ENCODE measurements at regions not wholly inside any gene's neighbourhood (a gene's known extent, or its start where the extent isn't known, plus 50 kb on each side); places are given as distances from the start of the nearest gene placed in this dataset.
"Not testable (repeated sequence)": the region's sequence is repeated elsewhere in the genome, so short reads cannot be mapped to it uniquely, and the experiment has no call there.

GRCh38 chr12:28035500-28035899 lies 63.0 kb upstream of the PTHLH start:
- no peaks in the 10 kb centered on the region for H3F3A ChIP-seq (ENCODE audit: low read depth)
- peaks cover 5% of the 10 kb centered on the region for H3K4me1 ChIP-seq (ENCODE audit: insufficient read depth, low read length, poor library complexity, severe bottlenecking)
- H3K9me2 ChIP-seq (replicated peaks; ENCODE audit: low read depth, low read length) = no peaks in the 10 kb centered on the region
- no peak overlapping the region for H2AFZ ChIP-seq (ENCODE audit: low read length)
- no peaks in the 10 kb centered on the region for H3K79me2 ChIP-seq (ENCODE audit: insufficient read depth, low read length)
- no peaks in the 10 kb centered on the region for H3K9me3 ChIP-seq (ENCODE audit: insufficient read depth, low read depth, low read length)
- H4K20me1 ChIP-seq (ENCODE audit: insufficient read depth, low read length, poor library complexity, severe bottlenecking) = no peaks in the 10 kb centered on the region
- no peak overlapping the region for H3K4me3 ChIP-seq (ENCODE audit: low read length, poor library complexity, severe bottlenecking)
- H3K4me2 ChIP-seq (ENCODE audit: low read depth, low read length, poor library complexity, severe bottlenecking) = no peak overlapping the region
- TF ChIP-seq EZH2phosphoT487 (IDR thresholded peaks at IDR 0.05; ENCODE audit: borderline replicate concordance) (no peak), CTCF (conservative IDR thresholded peaks at IDR 0.05; ENCODE audit: low read length) (no peak)
- H3K9ac ChIP-seq (ENCODE audit: low read depth, low read length, poor library complexity, severe bottlenecking) = no peak overlapping the region
- no peaks in the 10 kb centered on the region for H3K36me3 ChIP-seq (ENCODE audit: insufficient read depth, low read length)
- no peaks in the 10 kb centered on the region for H3K27me3 ChIP-seq (ENCODE audit: insufficient read depth, low read length, poor library complexity, severe bottlenecking)

GRCh38 chr12:28036940-28037339 lies 64.4 kb upstream of the PTHLH start:
- Histone ChIP-seq H3K79me2 (ENCODE audit: insufficient read depth, low read length) (no peaks in the 10 kb centered on the region), H2AFZ (ENCODE audit: low read length) (no peak overlapping the region; the same call in 1 of the 2 replicates), H3K9me2 (replicated peaks; ENCODE audit: low read depth, low read length) (no peaks in the 10 kb centered on the region), H3K9me3 (ENCODE audit: insufficient read depth, low read depth, low read length) (no peaks in the 10 kb centered on the region), H3K4me3 (ENCODE audit: low read length, poor library complexity, severe bottlenecking) (no peak overlapping the region), H3K4me1 (ENCODE audit: insufficient read depth, low read length, poor library complexity, severe bottlenecking) (peaks cover 5% of the 10 kb centered on the region), H3K27me3 (ENCODE audit: insufficient read depth, low read length, poor library complexity, severe bottlenecking) (no peaks in the 10 kb centered on the region), H3F3A (ENCODE audit: low read depth) (no peaks in the 10 kb centered on the region), H4K20me1 (ENCODE audit: insufficient read depth, low read length, poor library complexity, severe bottlenecking) (no peaks in the 10 kb centered on the region), H3K36me3 (ENCODE audit: insufficient read depth, low read length) (no peaks in the 10 kb centered on the region), H3K9ac (ENCODE audit: low read depth, low read length, poor library complexity, severe bottlenecking) (no peak overlapping the region), H3K4me2 (ENCODE audit: low read depth, low read length, poor library complexity, severe bottlenecking) (no peak overlapping the region)
- no peak for TF ChIP-seq CTCF (conservative IDR thresholded peaks at IDR 0.05; ENCODE audit: low read length)
- TF ChIP-seq EZH2phosphoT487 (IDR thresholded peaks at IDR 0.05; ENCODE audit: borderline replicate concordance) = no peak

GRCh38 chr12:28040246-28040645 lies 67.7 kb upstream of the PTHLH start:
- Histone ChIP-seq H3F3A (ENCODE audit: low read depth) (no peaks in the 10 kb centered on the region), H3K79me2 (ENCODE audit: insufficient read depth, low read length) (no peaks in the 10 kb centered on the region), H3K36me3 (ENCODE audit: insufficient read depth, low read length) (no peaks in the 10 kb centered on the region), H3K9ac (ENCODE audit: low read depth, low read length, poor library complexity, severe bottlenecking) (no peak overlapping the region), H3K4me2 (ENCODE audit: low read depth, low read length, poor library complexity, severe bottlenecking) (no peak overlapping the region), H3K4me3 (ENCODE audit: low read length, poor library complexity, severe bottlenecking) (no peak overlapping the region), H2AFZ (ENCODE audit: low read length) (no peak overlapping the region), H3K27me3 (ENCODE audit: insufficient read depth, low read length, poor library complexity, severe bottlenecking) (no peaks in the 10 kb centered on the region), H4K20me1 (ENCODE audit: insufficient read depth, low read length, poor library complexity, severe bottlenecking) (no peaks in the 10 kb centered on the region), H3K9me2 (replicated peaks; ENCODE audit: low read depth, low read length) (no peaks in the 10 kb centered on the region), H3K4me1 (ENCODE audit: insufficient read depth, low read length, poor library complexity, severe bottlenecking) (no peaks in the 10 kb centered on the region), H3K9me3 (ENCODE audit: insufficient read depth, low read depth, low read length) (no peaks in the 10 kb centered on the region)
- TF ChIP-seq EZH2phosphoT487 (IDR thresholded peaks at IDR 0.05; ENCODE audit: borderline replicate concordance) (no peak), CTCF (conservative IDR thresholded peaks at IDR 0.05; ENCODE audit: low read length) (no peak)

GRCh38 chr12:28046600-28046999 lies 74.1 kb upstream of the PTHLH start:
- H3K36me3 ChIP-seq (ENCODE audit: insufficient read depth, low read length); H3K4me3 ChIP-seq (ENCODE audit: low read length, poor library complexity, severe bottlenecking); H2AFZ ChIP-seq (ENCODE audit: low read length); H3K9me3 ChIP-seq (ENCODE audit: insufficient read depth, low read depth, low read length); H3K27me3 ChIP-seq (ENCODE audit: insufficient read depth, low read length, poor library complexity, severe bottlenecking); H3K79me2 ChIP-seq (ENCODE audit: insufficient read depth, low read length); H4K20me1 ChIP-seq (ENCODE audit: insufficient read depth, low read length, poor library complexity, severe bottlenecking); H3K4me2 ChIP-seq (ENCODE audit: low read depth, low read length, poor library complexity, severe bottlenecking); H3K9ac ChIP-seq (ENCODE audit: low read depth, low read length, poor library complexity, severe bottlenecking); H3K4me1 ChIP-seq (ENCODE audit: insufficient read depth, low read length, poor library complexity, severe bottlenecking); H3K9me2 ChIP-seq (replicated peaks; ENCODE audit: low read depth, low read length); H3F3A ChIP-seq (ENCODE audit: low read depth): not testable (repeated sequence)
